HEK293T (cell line): ENCODE measurements at regions not wholly inside any gene's neighbourhood (a gene's known extent, or its start where the extent isn't known, plus 50 kb on each side); places are given as distances from the start of the nearest gene placed in this dataset.

Experiments used
- FOXK2 ChIP-seq: fragments of 450-650 bp; IDR thresholded peaks from 2 replicates; pipeline ENCODE4 v1.6.1; 2016; ENCODE audit warnings: mild to moderate bottlenecking
- FOXM1 ChIP-seq: fragments of 450-650 bp; IDR thresholded peaks from 2 replicates; pipeline ENCODE4 v1.6.1; 2017; ENCODE audit warnings: mild to moderate bottlenecking, borderline replicate concordance
- NFRKB ChIP-seq: fragments of 450-650 bp; IDR thresholded peaks from 2 replicates; pipeline ENCODE4 v1.6.1; 2016; ENCODE audit warnings: mild to moderate bottlenecking, moderate library complexity
- PKNOX1 ChIP-seq: fragments of 450-650 bp; IDR thresholded peaks from 2 replicates; pipeline ENCODE4 v1.6.1; 2016
- SP1 ChIP-seq: fragments of 450-650 bp; IDR thresholded peaks from 2 replicates; pipeline ENCODE4 v1.6.1; 2017
- SUZ12 ChIP-seq: fragments of 450-650 bp; IDR thresholded peaks from 2 replicates; pipeline ENCODE4 v1.6.1; 2016; ENCODE audit warnings: mild to moderate bottlenecking
- ZNF384 ChIP-seq: fragments of 450-650 bp; IDR thresholded peaks from 2 replicates; pipeline ENCODE4 v1.6.1; 2016

- TF ChIP-seq NFRKB (no peak), SUZ12 (no peak), FOXK2 (no peak), ZNF384 (no peak), PKNOX1 (no peak), SP1 (no peak), FOXM1 (no peak)
Observed at GRCh38 chr6:133631421-133631820, 257.5 kb upstream of the TCF21 start.
